Smooth muscle cell (in vitro differentiated cells): ENCODE measurements at regions not wholly inside any gene's neighbourhood (a gene's known extent, or its start where the extent isn't known, plus 50 kb on each side); places are given as distances from the start of the nearest gene placed in this dataset.
A peak's percentile ranks its signal among the peaks of the same experiment; 100 is the strongest.

Experiments
- DNase-seq: peaks from one replicate; lab custom pipeline; 2025; ENCODE audit not compliant: unreplicated experiment; lab: John Stamatoyannopoulos, UW
- H2AFZ ChIP-seq: fragments of 200-600 bp; sonication (generic); 2 replicates; pipeline ENCODE4 v1.6.0; 2016; ENCODE audit warnings: antibody characterized with exemption, low read depth, mild to moderate bottlenecking
- H3F3A ChIP-seq: fragments of 200-600 bp; sonication (generic); 2 replicates; pipeline ENCODE4 v1.6.0; 2017; ENCODE audit warnings: antibody characterized with exemption, low read depth
- H3K27ac ChIP-seq: fragments of 200-600 bp; sonication (generic); 2 replicates; pipeline ENCODE4 v1.5.1; 2016; ENCODE audit warnings: low read depth, mild to moderate bottlenecking
- H3K27me3 ChIP-seq: fragments of 200-600 bp; sonication (generic); 2 replicates; pipeline ENCODE4 v1.6.1; 2016; ENCODE audit warnings: low read depth, mild to moderate bottlenecking
- H3K36me3 ChIP-seq: fragments of 200-600 bp; sonication (generic); 2 replicates; pipeline ENCODE4 v1.5.1; 2016; ENCODE audit warnings: low read depth
- H3K4me1 ChIP-seq: fragments of 200-600 bp; sonication (generic); 2 replicates; pipeline ENCODE4 v1.5.1; 2016; ENCODE audit warnings: low read depth
- H3K4me2 ChIP-seq: fragments of 200-600 bp; sonication (generic); 2 replicates; pipeline ENCODE4 v1.6.0; 2016; ENCODE audit warnings: mild to moderate bottlenecking
- H3K4me3 ChIP-seq: fragments of 200-600 bp; sonication (generic); 2 replicates; pipeline ENCODE4 v1.5.1; 2016; ENCODE audit warnings: mild to moderate bottlenecking
- H3K79me2 ChIP-seq: fragments of 200-600 bp; sonication (generic); 2 replicates; pipeline ENCODE4 v1.6.0; 2016; ENCODE audit warnings: low read depth, mild to moderate bottlenecking
- H3K9ac ChIP-seq: fragments of 200-600 bp; sonication (generic); 2 replicates; pipeline ENCODE4 v1.6.0; 2016; ENCODE audit warnings: low read depth
- H3K9me3 ChIP-seq: fragments of 200-600 bp; sonication (generic); replicated peaks from 2 replicates; pipeline ENCODE4 v1.5.1; 2016; ENCODE audit warnings: low read depth
- H4K20me1 ChIP-seq: fragments of 200-600 bp; sonication (generic); 2 replicates; pipeline ENCODE4 v1.6.0; 2016; ENCODE audit warnings: low read depth
- CTCF ChIP-seq: fragments of 200-600 bp; sonication (generic); IDR thresholded peaks from 2 replicates; pipeline ENCODE4 v1.5.1; 2017; ENCODE audit warnings: borderline replicate concordance, mild to moderate bottlenecking, antibody characterized with exemption; ENCODE audit not compliant: insufficient read depth, poor library complexity, severe bottlenecking
- WGBS: methylation state at CpG from one replicate; pipeline ENCODE4 v1.1.7; 2016; ENCODE audit warnings: low lambda C conversion rate; 5-methylcytosine and 5-hydroxymethylcytosine counted together

- H3K36me3 ChIP-seq, result no peaks in the 10 kb centered on the region
- H4K20me1 ChIP-seq, result no peaks in the 10 kb centered on the region
- DNase-seq, result no peak
- H3K9me3 ChIP-seq, result no peaks in the 10 kb centered on the region
- no peak overlapping the region for H3K4me3 ChIP-seq
- 80% methylated on average over 1 of the region's 1 CpG for WGBS
- TF ChIP-seq CTCF, result no peak
- H3K4me2 ChIP-seq, result no peak overlapping the region
- H3K27ac ChIP-seq, result peak overlapping the region; percentile 13
- no peaks in the 10 kb centered on the region for H3K79me2 ChIP-seq
- H3F3A ChIP-seq, result no peaks in the 10 kb centered on the region
- H3K27me3 ChIP-seq, result no peaks in the 10 kb centered on the region
- H3K4me1 ChIP-seq, result peaks cover 4% of the 10 kb centered on the region
- no peak overlapping the region for H3K9ac ChIP-seq
- H2AFZ ChIP-seq, result peak overlapping the region; percentile 59
Measured at GRCh38 chr6:76702187-76702586, 629.7 kb upstream of the IMPG1 start.

- H3K4me2 ChIP-seq, result no peak overlapping the region
- TF ChIP-seq CTCF, result peak; percentile 23
- H3K9ac ChIP-seq, result no peak overlapping the region
- peak overlapping the region; percentile 59 for H2AFZ ChIP-seq
- no peaks in the 10 kb centered on the region for H3K27me3 ChIP-seq
- no peaks in the 10 kb centered on the region for H3F3A ChIP-seq
- no peaks in the 10 kb centered on the region for H3K36me3 ChIP-seq
- no peaks in the 10 kb centered on the region for H3K9me3 ChIP-seq
- no peak for DNase-seq
- no peaks in the 10 kb centered on the region for H3K79me2 ChIP-seq
- H4K20me1 ChIP-seq, result no peaks in the 10 kb centered on the region
- 48% methylated on average over 3 of the region's 3 CpGs for WGBS
- peaks cover 4% of the 10 kb centered on the region for H3K4me1 ChIP-seq
- H3K27ac ChIP-seq, result peak overlapping the region; percentile 13
- H3K4me3 ChIP-seq, result no peak overlapping the region
Measured at GRCh38 chr6:76701610-76702009, 629.1 kb upstream of the IMPG1 start.

GRCh38 chr6:76697585-76697984 is 625.1 kb upstream of the IMPG1 start:
- TF ChIP-seq CTCF, result peak; percentile 3
- WGBS, result 48% methylated on average over 2 of the region's 2 CpGs
- Histone ChIP-seq H3K79me2 (no peaks in the 10 kb centered on the region), H3K27me3 (no peaks in the 10 kb centered on the region), H3F3A (no peaks in the 10 kb centered on the region), H2AFZ (no peak overlapping the region), H3K9me3 (no peaks in the 10 kb centered on the region), H3K36me3 (no peaks in the 10 kb centered on the region), H3K4me1 (peaks cover 4% of the 10 kb centered on the region), H3K27ac (no peak overlapping the region), H4K20me1 (no peaks in the 10 kb centered on the region), H3K4me2 (no peak overlapping the region), H3K9ac (no peak overlapping the region), H3K4me3 (no peak overlapping the region)
- no peak for DNase-seq

- Histone ChIP-seq H3K4me3 (no peak overlapping the region), H2AFZ (no peak overlapping the region), H3K4me1 (peaks cover 4% of the 10 kb centered on the region), H3K79me2 (no peaks in the 10 kb centered on the region), H3K9ac (no peak overlapping the region), H3K9me3 (no peaks in the 10 kb centered on the region), H3K36me3 (no peaks in the 10 kb centered on the region), H3K4me2 (no peak overlapping the region), H3F3A (no peaks in the 10 kb centered on the region), H4K20me1 (no peaks in the 10 kb centered on the region), H3K27me3 (no peaks in the 10 kb centered on the region), H3K27ac (no peak overlapping the region)
- no peak for DNase-seq
- no peak for TF ChIP-seq CTCF
- WGBS, result 83% methylated on average over 1 of the region's 1 CpG
Measured at GRCh38 chr6:76694795-76695194, 622.3 kb upstream of the IMPG1 start.
